ENCODE measurements at regions not wholly inside any gene's neighbourhood (a gene's known extent, or its start where the extent isn't known, plus 50 kb on each side); places are given as distances from the start of the nearest gene placed in this dataset.

DNA sequence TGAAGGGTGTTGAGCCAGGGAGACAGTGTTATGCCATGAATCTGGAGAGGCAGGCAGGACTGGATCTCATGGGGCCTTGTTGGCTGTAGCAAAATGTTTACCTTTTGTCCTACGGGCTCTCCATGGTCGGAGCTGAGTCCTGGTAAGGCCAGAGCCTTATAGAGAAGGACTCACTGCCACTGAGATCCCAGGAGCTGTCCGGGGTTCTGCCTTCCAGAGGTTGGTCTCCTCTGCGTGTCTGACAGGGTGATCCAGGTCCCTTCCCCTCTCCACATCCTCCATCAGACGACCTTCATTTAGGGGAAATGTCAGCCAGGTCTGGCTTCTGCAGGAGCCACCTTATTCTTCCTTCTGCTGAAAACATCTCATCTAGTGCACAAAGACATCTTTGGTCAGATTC, 285.2 kb upstream of the N4BP1 start:
- TF ChIP-seq, protein P1, sequence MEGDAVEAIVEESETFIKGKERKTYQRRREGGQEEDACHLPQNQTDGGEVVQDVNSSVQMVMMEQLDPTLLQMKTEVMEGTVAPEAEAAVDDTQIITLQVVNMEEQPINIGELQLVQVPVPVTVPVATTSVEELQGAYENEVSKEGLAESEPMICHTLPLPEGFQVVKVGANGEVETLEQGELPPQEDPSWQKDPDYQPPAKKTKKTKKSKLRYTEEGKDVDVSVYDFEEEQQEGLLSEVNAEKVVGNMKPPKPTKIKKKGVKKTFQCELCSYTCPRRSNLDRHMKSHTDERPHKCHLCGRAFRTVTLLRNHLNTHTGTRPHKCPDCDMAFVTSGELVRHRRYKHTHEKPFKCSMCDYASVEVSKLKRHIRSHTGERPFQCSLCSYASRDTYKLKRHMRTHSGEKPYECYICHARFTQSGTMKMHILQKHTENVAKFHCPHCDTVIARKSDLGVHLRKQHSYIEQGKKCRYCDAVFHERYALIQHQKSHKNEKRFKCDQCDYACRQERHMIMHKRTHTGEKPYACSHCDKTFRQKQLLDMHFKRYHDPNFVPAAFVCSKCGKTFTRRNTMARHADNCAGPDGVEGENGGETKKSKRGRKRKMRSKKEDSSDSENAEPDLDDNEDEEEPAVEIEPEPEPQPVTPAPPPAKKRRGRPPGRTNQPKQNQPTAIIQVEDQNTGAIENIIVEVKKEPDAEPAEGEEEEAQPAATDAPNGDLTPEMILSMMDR (IDR thresholded peaks at IDR 0.05), result no peak
- no peak for TF ChIP-seq POLR2A (IDR thresholded peaks at IDR 0.05)
